ENCODE measurements at regions not wholly inside any gene's neighbourhood (a gene's known extent, or its start where the extent isn't known, plus 50 kb on each side); places are given as distances from the start of the nearest gene placed in this dataset.

- TF ChIP-seq, protein P1, sequence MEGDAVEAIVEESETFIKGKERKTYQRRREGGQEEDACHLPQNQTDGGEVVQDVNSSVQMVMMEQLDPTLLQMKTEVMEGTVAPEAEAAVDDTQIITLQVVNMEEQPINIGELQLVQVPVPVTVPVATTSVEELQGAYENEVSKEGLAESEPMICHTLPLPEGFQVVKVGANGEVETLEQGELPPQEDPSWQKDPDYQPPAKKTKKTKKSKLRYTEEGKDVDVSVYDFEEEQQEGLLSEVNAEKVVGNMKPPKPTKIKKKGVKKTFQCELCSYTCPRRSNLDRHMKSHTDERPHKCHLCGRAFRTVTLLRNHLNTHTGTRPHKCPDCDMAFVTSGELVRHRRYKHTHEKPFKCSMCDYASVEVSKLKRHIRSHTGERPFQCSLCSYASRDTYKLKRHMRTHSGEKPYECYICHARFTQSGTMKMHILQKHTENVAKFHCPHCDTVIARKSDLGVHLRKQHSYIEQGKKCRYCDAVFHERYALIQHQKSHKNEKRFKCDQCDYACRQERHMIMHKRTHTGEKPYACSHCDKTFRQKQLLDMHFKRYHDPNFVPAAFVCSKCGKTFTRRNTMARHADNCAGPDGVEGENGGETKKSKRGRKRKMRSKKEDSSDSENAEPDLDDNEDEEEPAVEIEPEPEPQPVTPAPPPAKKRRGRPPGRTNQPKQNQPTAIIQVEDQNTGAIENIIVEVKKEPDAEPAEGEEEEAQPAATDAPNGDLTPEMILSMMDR (conservative IDR thresholded peaks at IDR 0.05; ENCODE audit: low read length): no peak
- TF ChIP-seq EZH2phosphoT487 (IDR thresholded peaks at IDR 0.05; ENCODE audit: borderline replicate concordance, low read depth, low read length): no peak
Observed at GRCh38 chr9:13942201-13942600, 371.7 kb downstream of the NFIB start.

Measured in OCI-LY7 (cell line).